T-helper 1 cell treated with Interleukin-12 subunit alpha and Interleukin-12 subunit beta and Interleukin-4 antibody, amounts not matched to agents 30 μg/mL and 1 μg/mL, for 36 hours (primary cell): ENCODE measurements at regions not wholly inside any gene's neighbourhood (a gene's known extent, or its start where the extent isn't known, plus 50 kb on each side); places are given as distances from the start of the nearest gene placed in this dataset.

Experiments
- H3K27ac Mint-ChIP-seq: one replicate; pipeline ENCODE4 v1.8.0; 2021; ENCODE audit warnings: mild to moderate bottlenecking, mixed read lengths
- H3K27me3 Mint-ChIP-seq: one replicate; pipeline ENCODE4 v1.8.0; 2021; ENCODE audit warnings: low read depth, mixed read lengths
- H3K36me3 Mint-ChIP-seq: one replicate; pipeline ENCODE4 v1.8.0; 2021; ENCODE audit warnings: low read depth, mixed read lengths
- H3K4me1 Mint-ChIP-seq: one replicate; pipeline ENCODE4 v1.8.0; 2021; ENCODE audit warnings: low read depth, mixed read lengths
- H3K4me3 Mint-ChIP-seq: one replicate; pipeline ENCODE4 v1.8.0; 2021; ENCODE audit warnings: mild to moderate bottlenecking, moderate library complexity, mixed read lengths
- H3K9me3 Mint-ChIP-seq: one replicate; pipeline ENCODE4 v1.8.0; 2021; ENCODE audit warnings: mixed read lengths

DNA sequence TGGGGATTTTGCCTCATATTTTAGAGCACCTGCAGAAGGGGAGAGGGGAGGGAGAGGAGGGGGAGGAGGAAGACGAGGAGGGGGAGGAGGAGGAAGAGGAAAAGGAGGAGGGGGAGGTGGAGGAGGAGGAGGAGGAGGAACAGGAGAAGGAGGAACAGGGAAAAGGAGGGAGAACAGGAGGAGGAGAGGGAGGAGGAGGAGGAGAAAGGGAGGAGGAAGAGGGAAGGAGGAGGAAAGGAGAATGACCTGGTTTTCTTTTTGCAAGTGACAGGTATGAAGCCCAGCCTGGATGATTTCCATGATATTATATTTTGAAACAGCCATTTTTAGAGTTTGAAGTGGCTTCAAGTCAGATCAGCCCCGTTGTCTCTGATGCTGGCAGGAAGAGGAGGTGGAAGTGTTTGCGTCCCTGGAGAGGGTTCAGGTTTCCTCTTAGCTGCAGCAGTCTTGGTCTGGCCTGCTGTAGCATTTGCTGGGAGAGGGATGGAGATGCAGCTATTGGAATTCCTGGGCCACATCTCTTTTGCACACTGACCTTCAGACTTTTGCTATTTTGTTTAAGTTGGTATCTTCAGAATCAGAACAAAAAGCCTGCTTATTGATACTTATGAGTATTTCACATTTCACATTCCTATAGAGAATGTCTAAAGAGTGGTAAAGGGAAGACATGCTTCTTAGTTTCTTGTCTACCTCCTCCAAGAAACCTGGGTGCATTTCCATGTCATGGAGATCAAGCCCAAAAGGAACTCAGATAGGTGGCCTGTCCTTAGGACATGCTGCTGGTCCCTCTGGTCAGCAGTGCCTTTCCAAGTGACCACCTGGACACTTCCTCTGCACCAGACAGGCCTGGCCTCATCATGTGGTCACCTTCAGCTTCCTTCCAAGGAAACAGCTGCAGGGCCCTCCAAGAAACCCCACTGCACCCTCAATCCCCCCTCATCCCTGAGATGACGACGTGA, 54.3 kb upstream of the IYD start:
- Mint-ChIP-seq H3K9me3 (no peaks in the 10 kb centered on the region), H3K36me3 (no peaks in the 10 kb centered on the region), H3K4me3 (no peak overlapping the region), H3K4me1 (peaks cover 1% of the 10 kb centered on the region), H3K27me3 (peaks cover 15% of the 10 kb centered on the region), H3K27ac (no peak overlapping the region)

DNA sequence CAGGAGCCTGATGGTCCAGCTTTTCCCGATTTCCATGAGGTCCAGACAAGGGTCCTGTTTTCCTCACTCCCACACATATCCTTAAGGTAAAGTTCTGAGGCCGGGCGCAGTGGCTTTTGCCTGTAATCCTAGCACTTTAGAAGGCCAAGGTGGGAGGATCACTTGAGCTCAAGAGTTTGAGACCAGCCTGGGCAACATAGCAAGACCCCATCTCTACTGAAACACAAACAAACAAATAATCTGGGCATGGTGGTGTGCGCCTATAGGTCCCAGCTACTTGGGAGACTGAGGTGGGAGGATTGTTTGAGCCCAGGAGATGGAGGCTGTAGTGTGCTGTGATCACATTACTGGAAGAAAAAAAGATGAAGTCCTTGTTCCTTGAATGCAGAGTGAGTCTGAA, 53.2 kb upstream of the IYD start:
- H3K36me3 Mint-ChIP-seq, result no peaks in the 10 kb centered on the region
- H3K4me1 Mint-ChIP-seq, result peaks cover 1% of the 10 kb centered on the region
- no peak overlapping the region for H3K27ac Mint-ChIP-seq
- H3K9me3 Mint-ChIP-seq, result no peaks in the 10 kb centered on the region
- H3K4me3 Mint-ChIP-seq, result no peak overlapping the region
- peaks cover 15% of the 10 kb centered on the region for H3K27me3 Mint-ChIP-seq

DNA sequence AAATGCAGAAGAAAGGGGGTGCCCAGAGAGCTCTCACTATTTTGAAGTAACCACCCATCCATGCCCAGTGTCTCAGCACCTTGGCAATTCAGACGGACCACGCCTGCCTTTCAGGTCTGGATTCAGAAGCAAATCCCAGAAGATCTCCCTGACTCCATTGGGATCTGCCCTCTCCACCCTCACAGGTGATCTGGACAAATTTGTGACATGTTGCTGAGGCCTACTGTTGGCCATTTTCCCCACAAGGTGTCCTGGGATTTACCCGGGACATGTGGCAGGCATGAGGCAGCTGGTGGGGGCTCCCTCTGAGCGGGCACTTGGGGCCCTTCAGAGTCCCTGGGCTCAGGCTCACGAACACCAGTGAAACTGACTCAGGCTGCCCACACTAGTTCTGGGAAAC, 51.9 kb upstream of the IYD start:
- Mint-ChIP-seq H3K27ac (no peak overlapping the region), H3K27me3 (peaks cover 21% of the 10 kb centered on the region), H3K4me1 (no peaks in the 10 kb centered on the region)

More for the DNA sequence above, 51.9 kb upstream of the IYD start:
- Mint-ChIP-seq H3K4me3 (no peak overlapping the region), H3K36me3 (no peaks in the 10 kb centered on the region), H3K9me3 (no peaks in the 10 kb centered on the region)
